ENCODE measurements at regions not wholly inside any gene's neighbourhood (a gene's known extent, or its start where the extent isn't known, plus 50 kb on each side); places are given as distances from the start of the nearest gene placed in this dataset.

GRCh38 chr15:70602834-70603560 is 160.4 kb downstream of the UACA start:
- intact Hi-C loops (cut with DNase I) = no loop called here
- DNase-seq (ENCODE audit: extremely low spot score in 2 of 2) = peak in 1 of 2 donors; percentile 40
- no peak overlapping the region for H3K27ac ChIP-seq
- H3K4me1 ChIP-seq = peaks cover 40% of the 10 kb centered on the region
- H3K27me3 ChIP-seq = no peaks in the 10 kb centered on the region
- peaks cover 5% of the 10 kb centered on the region for H3K9me3 ChIP-seq
- H3K4me3 ChIP-seq = no peak overlapping the region
- no peaks in the 10 kb centered on the region for H3K36me3 ChIP-seq
- no peak for TF ChIP-seq POLR2A (IDR thresholded peaks at IDR 0.05)
- TF ChIP-seq POLR2AphosphoS5 (IDR thresholded peaks at IDR 0.05; ENCODE audit: insufficient read depth in 1 of 2, low read depth in 1 of 2) = no peak
- TF ChIP-seq, protein P1, sequence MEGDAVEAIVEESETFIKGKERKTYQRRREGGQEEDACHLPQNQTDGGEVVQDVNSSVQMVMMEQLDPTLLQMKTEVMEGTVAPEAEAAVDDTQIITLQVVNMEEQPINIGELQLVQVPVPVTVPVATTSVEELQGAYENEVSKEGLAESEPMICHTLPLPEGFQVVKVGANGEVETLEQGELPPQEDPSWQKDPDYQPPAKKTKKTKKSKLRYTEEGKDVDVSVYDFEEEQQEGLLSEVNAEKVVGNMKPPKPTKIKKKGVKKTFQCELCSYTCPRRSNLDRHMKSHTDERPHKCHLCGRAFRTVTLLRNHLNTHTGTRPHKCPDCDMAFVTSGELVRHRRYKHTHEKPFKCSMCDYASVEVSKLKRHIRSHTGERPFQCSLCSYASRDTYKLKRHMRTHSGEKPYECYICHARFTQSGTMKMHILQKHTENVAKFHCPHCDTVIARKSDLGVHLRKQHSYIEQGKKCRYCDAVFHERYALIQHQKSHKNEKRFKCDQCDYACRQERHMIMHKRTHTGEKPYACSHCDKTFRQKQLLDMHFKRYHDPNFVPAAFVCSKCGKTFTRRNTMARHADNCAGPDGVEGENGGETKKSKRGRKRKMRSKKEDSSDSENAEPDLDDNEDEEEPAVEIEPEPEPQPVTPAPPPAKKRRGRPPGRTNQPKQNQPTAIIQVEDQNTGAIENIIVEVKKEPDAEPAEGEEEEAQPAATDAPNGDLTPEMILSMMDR (IDR thresholded peaks at IDR 0.05) = no peak

- intact Hi-C loops (cut with DNase I) = no loop called here
- Histone ChIP-seq H3K4me1 (peaks cover 33% of the 10 kb centered on the region), H3K9me3 (peaks cover 5% of the 10 kb centered on the region), H3K36me3 (no peaks in the 10 kb centered on the region), H3K27ac (no peak overlapping the region), H3K27me3 (no peaks in the 10 kb centered on the region), H3K4me3 (no peak overlapping the region)
- peak in 1 of 2 donors; percentile 94 for DNase-seq (ENCODE audit: extremely low spot score in 2 of 2)
- TF ChIP-seq POLR2A (IDR thresholded peaks at IDR 0.05) = no peak
- TF ChIP-seq, protein P1 (IDR thresholded peaks at IDR 0.05) = no peak
- TF ChIP-seq POLR2AphosphoS5 (IDR thresholded peaks at IDR 0.05; ENCODE audit: insufficient read depth in 1 of 2, low read depth in 1 of 2) = no peak
Observed at GRCh38 chr15:70602281-70602680, 161.1 kb downstream of the UACA start.

DNA sequence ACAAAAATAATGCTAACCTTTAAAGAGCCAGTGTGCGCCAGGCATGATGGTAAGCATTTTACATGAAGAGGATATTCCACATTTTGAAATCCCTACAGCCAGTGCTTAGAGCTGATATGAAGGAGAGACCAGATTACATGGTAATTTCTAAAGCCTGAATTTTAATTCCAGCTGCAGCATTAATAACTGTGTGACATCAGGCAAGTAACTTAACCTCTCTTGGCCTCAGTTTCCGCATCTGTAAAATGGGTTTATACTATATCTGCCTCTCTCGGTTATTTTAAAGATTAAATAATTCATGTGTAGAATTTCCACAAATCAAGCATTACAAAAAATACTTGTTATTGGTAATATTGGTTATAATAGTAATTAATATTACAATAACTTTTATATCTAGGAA is 165.4 kb downstream of the UACA start:
- Histone ChIP-seq H3K9me3 (peaks cover 5% of the 10 kb centered on the region), H3K36me3 (no peaks in the 10 kb centered on the region), H3K27ac (no peak overlapping the region), H3K4me3 (no peak overlapping the region), H3K27me3 (peaks cover 3% of the 10 kb centered on the region), H3K4me1 (no peaks in the 10 kb centered on the region)
- TF ChIP-seq POLR2AphosphoS5 (IDR thresholded peaks at IDR 0.05; ENCODE audit: insufficient read depth in 1 of 2, low read depth in 1 of 2) (no peak), POLR2A (IDR thresholded peaks at IDR 0.05) (no peak)
- TF ChIP-seq, protein P1 (IDR thresholded peaks at IDR 0.05) = no peak
- intact Hi-C loops (cut with DNase I) = no loop called here
- no peak for DNase-seq (ENCODE audit: extremely low spot score in 2 of 2)

- no peaks in the 10 kb centered on the region for H3K36me3 ChIP-seq
Observed at GRCh38 chr15:70597056-70597603, 166.2 kb downstream of the UACA start.

More at GRCh38 chr15:70597056-70597603, 166.2 kb downstream of the UACA start:
- DNase-seq (ENCODE audit: extremely low spot score in 2 of 2) = peak in 1 of 2 donors; percentile 82
- H3K27me3 ChIP-seq = peaks cover 3% of the 10 kb centered on the region
- intact Hi-C loops (cut with DNase I) = no loop called here
- no peaks in the 10 kb centered on the region for H3K4me1 ChIP-seq
- TF ChIP-seq POLR2A (IDR thresholded peaks at IDR 0.05) = no peak
- TF ChIP-seq, protein P1 (IDR thresholded peaks at IDR 0.05) = no peak
- no peak for TF ChIP-seq POLR2AphosphoS5 (IDR thresholded peaks at IDR 0.05; ENCODE audit: insufficient read depth in 1 of 2, low read depth in 1 of 2)
- H3K27ac ChIP-seq = no peak overlapping the region
- peaks cover 5% of the 10 kb centered on the region for H3K9me3 ChIP-seq
- H3K4me3 ChIP-seq = no peak overlapping the region
